Gastroesophageal sphincter (tissue), 4 donors: ENCODE measurements at regions not wholly inside any gene's neighbourhood (a gene's known extent, or its start where the extent isn't known, plus 50 kb on each side); places are given as distances from the start of the nearest gene placed in this dataset.

ENCODE experiments used
- ATAC-seq: fragments of 150-250 bp; one replicate; pipeline ENCODE4 v1.9.1; 2016; ENCODE audit warnings: mild to moderate bottlenecking, moderate library complexity
- H3K27ac ChIP-seq, 4 donors: fragments of 200-600 bp; sonication (generic) in 3 of 4; 1 replicate in 3 of 4; 2 replicates in 1 of 4; pipeline ENCODE4 v1.5.1; 2016 to 2019
- H3K27me3 ChIP-seq: fragments of 200-600 bp; sonication (generic); one replicate; pipeline ENCODE4 v1.5.1; 2019
- H3K36me3 ChIP-seq, 2 donors: fragments of 200-600 bp; sonication (generic); one replicate each; pipeline ENCODE4 v1.5.1; 2019; ENCODE audit warnings: control low read depth in 1 of 2
- H3K4me1 ChIP-seq, 3 donors: fragments of 200-600 bp; sonication (generic); 1 replicate in 2 of 3; 2 replicates in 1 of 3; pipeline ENCODE4 v1.5.1; 2016 to 2019; ENCODE audit warnings: control low read depth in 2 of 3
- H3K4me3 ChIP-seq, 2 donors: fragments of 200-600 bp; sonication (generic); one replicate each; pipeline ENCODE4 v1.5.1; 2019; ENCODE audit warnings: mild to moderate bottlenecking in 1 of 2, moderate library complexity in 1 of 2
- H3K9me3 ChIP-seq, 3 donors: fragments of 200-600 bp; sonication (generic); one replicate each; pipeline ENCODE4 v1.5.1; 2017 to 2019; ENCODE audit warnings: control low read depth in 2 of 3
- CTCF ChIP-seq, 4 experiments: fragments of 200-600 bp in 2 of 4; fragments of 450-650 bp in 2 of 4; sonication (generic) in 1 of 4; IDR thresholded peaks; one replicate each; pipeline ENCODE4 v1.5.1; 2017 to 2019; ENCODE audit warnings: antibody characterized with exemption in 4 of 4, mild to moderate bottlenecking in 2 of 4, moderate library complexity in 2 of 4
- EP300 ChIP-seq: sonication (generic); formaldehyde crosslinking; IDR thresholded peaks from one replicate; pipeline ENCODE4 v1.6.1; 2017; ENCODE audit warnings: antibody characterized with exemption, mild to moderate bottlenecking
- POLR2A ChIP-seq, 2 donors: fragments of 450-650 bp; IDR thresholded peaks; one replicate each; pipeline ENCODE4 v1.6.1; 2017; ENCODE audit warnings: antibody characterized with exemption in 2 of 2, mild to moderate bottlenecking in 2 of 2, moderate library complexity in 1 of 2
- POLR2AphosphoS5 ChIP-seq: sonication (generic); formaldehyde crosslinking; IDR thresholded peaks from one replicate; pipeline ENCODE4 v1.6.1; 2017; ENCODE audit warnings: antibody characterized with exemption
- WGBS, 2 donors: methylation state at CpG; one replicate each; pipeline ENCODE4 v1.1.5; 2018; ENCODE audit warnings: low coverage in 1 of 2; 5-methylcytosine and 5-hydroxymethylcytosine counted together

DNA sequence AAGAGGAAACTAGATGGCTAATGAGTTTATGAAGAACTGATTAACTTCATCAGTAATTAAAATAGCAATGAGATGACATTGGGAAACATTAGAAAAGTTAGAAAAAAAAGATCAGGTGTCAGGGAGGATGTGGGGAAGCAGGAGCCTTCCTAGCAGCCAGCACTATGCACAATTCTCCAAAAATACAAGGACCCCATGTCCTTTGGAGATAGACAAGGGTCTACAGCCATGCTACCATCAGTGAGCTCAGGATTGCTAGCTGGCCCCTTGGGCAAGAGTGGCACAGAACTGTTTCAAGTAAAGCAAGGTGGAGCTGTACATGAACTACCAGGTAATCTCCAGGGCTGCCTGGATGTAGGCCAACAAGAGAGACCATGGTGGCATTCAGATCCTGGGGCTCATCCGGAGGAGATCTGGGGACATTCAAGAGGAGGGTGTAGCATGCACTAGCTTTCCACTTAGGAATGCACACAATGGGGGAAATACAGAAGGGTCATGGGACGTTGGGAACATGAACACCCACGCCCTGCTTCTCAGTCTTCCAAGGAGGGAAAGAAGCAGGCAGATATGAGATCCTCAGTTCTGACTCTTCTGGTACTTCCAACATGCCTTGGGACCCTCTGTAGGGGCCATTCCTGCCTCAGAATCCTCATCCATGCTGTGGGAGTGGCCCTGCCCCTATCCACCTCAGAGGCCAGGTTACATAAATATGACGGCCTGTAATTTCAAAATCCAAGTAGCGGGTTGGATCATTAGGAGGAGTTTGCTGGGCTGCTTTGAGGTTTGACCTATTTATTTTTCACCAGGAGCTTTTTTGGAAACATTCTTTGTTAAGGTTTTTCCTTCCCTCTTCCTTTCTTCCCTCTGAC lies 82.2 kb upstream of the HABP2 start:
- Histone ChIP-seq H3K27ac (no peak overlapping the region), H3K36me3 (no peaks in the 10 kb centered on the region), H3K27me3 (no peaks in the 10 kb centered on the region), H3K9me3 (no peaks in the 10 kb centered on the region), H3K4me3 (no peak overlapping the region), H3K4me1 (peaks cover 0 to 17% (median 7%) of the 10 kb centered on the region in 3 donors)
- 100% methylated on average over 2 to 4 of the region's 5 CpGs for WGBS, 2 donors
- ATAC-seq: no peak
- TF ChIP-seq EP300 (no peak), POLR2AphosphoS5 (no peak), POLR2A (IDR thresholded peaks at IDR 0.05) (no peak), CTCF (IDR thresholded peaks at IDR 0.05) (no peak)

DNA sequence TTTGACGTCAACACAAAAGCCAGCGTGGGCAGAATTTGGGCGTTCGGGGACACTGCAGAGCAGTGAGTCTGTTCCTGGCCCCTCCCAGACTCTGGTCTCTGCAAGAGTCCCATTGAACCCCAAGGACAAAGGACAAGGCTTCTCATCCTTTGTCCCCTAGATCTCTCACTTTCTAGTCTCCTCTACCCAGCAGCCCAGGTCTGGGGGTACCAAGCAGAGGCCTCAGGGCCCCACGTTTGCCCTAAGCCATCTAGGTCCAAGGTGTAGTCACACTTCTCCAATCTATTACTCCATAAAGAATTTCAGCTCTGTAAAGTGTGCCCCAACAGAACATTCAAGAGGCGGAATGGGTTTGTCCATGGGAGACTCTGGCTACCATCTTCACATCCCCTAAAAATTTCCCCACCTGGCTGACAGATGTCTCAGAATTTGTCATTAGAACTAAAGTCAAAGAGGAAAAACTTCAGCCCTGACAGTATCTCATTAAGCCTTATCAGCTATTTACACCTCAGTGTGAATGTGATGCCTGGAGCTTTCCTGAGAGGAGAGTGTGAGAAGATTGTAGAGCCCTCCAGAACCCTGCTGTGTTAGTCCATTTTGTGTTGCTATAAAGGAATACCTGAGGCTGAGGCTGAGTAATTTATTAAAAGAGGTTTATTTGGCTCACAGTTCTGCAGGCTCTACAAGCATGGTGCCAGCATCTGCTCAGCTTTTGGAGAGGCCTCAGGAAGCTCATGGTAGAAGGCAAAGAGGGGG lies 81.4 kb upstream of the HABP2 start:
- Histone ChIP-seq H3K4me1 (peaks cover 0 to 25% (median 8%) of the 10 kb centered on the region in 3 donors), H3K9me3 (no peaks in the 10 kb centered on the region), H3K36me3 (no peaks in the 10 kb centered on the region), H3K4me3 (no peak overlapping the region), H3K27me3 (no peaks in the 10 kb centered on the region), H3K27ac (no peak overlapping the region)
- no peak for ATAC-seq
- WGBS, 2 donors: 80 to 94% methylated on average over 2 to 3 of the region's 6 CpGs
- TF ChIP-seq POLR2A (IDR thresholded peaks at IDR 0.05) (no peak), EP300 (no peak), CTCF (IDR thresholded peaks at IDR 0.05) (no peak), POLR2AphosphoS5 (no peak)

- TF ChIP-seq POLR2AphosphoS5 (no peak), EP300 (no peak), POLR2A (IDR thresholded peaks at IDR 0.05) (no peak), CTCF (IDR thresholded peaks at IDR 0.05) (no peak)
- no peaks in the 10 kb centered on the region for H3K9me3 ChIP-seq
- no peaks in the 10 kb centered on the region for H3K27me3 ChIP-seq
- no peak for ATAC-seq
- H3K4me3 ChIP-seq: no peak overlapping the region
- no peak overlapping the region for H3K27ac ChIP-seq
- H3K4me1 ChIP-seq: peaks cover 0 to 28% (median 8%) of the 10 kb centered on the region in 3 donors
- no peaks in the 10 kb centered on the region for H3K36me3 ChIP-seq
- 63 to 71% methylated on average over 1 of the region's 1 CpG for WGBS, 2 donors
Measured at GRCh38 chr10:113473011-113473410, 79.8 kb upstream of the HABP2 start.

DNA sequence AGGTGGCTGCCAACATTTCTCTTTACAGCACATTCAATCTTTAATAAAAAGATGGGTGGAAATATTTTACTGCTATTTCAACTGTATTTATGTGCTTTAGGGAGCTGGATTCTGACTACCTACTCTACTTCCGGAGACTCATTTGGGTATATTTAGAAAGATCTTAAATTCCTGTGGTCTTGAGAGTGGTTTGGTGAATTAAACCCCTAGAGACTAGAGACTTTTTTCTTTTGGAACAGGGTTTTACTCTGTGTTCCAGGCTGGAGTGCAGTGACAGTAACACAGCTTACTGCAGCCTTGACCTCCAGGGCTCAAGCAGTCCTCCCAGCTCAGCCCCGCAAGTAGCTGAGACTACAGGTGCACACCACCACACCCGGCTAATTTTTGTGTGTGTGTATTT lies 79.0 kb upstream of the HABP2 start:
- 50 to 72% methylated on average over 1 to 3 of the region's 3 CpGs for WGBS, 2 donors
- peak overlapping the region in 1 of 4 donors; percentile 6 for H3K27ac ChIP-seq
- H3K36me3 ChIP-seq: no peaks in the 10 kb centered on the region
- ATAC-seq: no peak
- H3K9me3 ChIP-seq: peaks cover 0 to under 1% (median 0%) of the 10 kb centered on the region in 3 donors
- peaks cover 0 to 28% (median 8%) of the 10 kb centered on the region in 3 donors for H3K4me1 ChIP-seq
- no peak for TF ChIP-seq POLR2A (IDR thresholded peaks at IDR 0.05)
- TF ChIP-seq EP300: no peak
- no peaks in the 10 kb centered on the region for H3K27me3 ChIP-seq
- no peak overlapping the region for H3K4me3 ChIP-seq

DNA sequence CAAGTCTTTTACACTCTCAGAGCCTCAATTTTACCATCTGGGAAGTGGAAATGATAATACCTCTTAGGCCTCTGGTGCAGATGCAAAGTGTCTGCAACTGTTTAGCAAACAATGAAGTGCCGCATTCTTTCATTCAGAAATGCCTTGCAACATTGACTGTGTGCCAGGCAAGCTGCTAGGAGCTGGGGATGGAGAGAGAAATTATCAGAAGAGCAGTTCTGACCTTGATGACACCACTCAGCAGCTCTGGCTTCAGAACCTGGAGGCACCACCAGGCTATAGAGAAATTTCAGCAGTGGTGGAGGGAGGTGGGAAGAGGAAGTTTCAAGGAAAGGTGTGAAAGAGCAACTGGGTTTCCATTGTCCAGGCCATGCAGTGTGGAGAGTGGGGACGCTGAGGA lies 78.1 kb upstream of the HABP2 start:
- H3K27ac ChIP-seq: peak overlapping the region in 3 of 4 donors; percentile 30 to 60 (median 59)
- ATAC-seq: no peak
- no peaks in the 10 kb centered on the region for H3K36me3 ChIP-seq
- WGBS, 2 donors: 60 to 63% methylated on average over 1 to 2 of the region's 2 CpGs
- H3K9me3 ChIP-seq: peaks cover 0 to 9% (median 0%) of the 10 kb centered on the region in 3 donors
- no peak overlapping the region for H3K4me3 ChIP-seq
- TF ChIP-seq POLR2A (IDR thresholded peaks at IDR 0.05) (no peak), POLR2AphosphoS5 (no peak), EP300 (no peak), CTCF (IDR thresholded peaks at IDR 0.05) (no peak)
- no peaks in the 10 kb centered on the region for H3K27me3 ChIP-seq
- peaks cover 0 to 28% (median 8%) of the 10 kb centered on the region in 3 donors for H3K4me1 ChIP-seq
